ENCODE measurements at regions not wholly inside any gene's neighbourhood (a gene's known extent, or its start where the extent isn't known, plus 50 kb on each side); places are given as distances from the start of the nearest gene placed in this dataset.

GRCh38 chr16:5709889-5710288 lies 612.3 kb upstream of the EEF2KMT start:
- no peak for ATAC-seq (ENCODE audit: low FRiP score in 2 of 2)
- 57 to 61% methylated on average over 6 of the region's 6 CpGs for whole genome bisulfite sequencing, 2 donors
- Histone ChIP-seq H3K4me1 (no peaks in the 10 kb centered on the region), H3K27me3 (no peaks in the 10 kb centered on the region), H3K27ac (no peak overlapping the region), H3K36me3 (no peaks in the 10 kb centered on the region), H3K9me3 (peaks cover 0 to 5% (median 0%) of the 10 kb centered on the region in 4 donors), H3K4me3 (no peak overlapping the region)
- no peak for DNase-seq
- no peak for TF ChIP-seq EP300 (IDR thresholded peaks at IDR 0.05)
- TF ChIP-seq POLR2AphosphoS5 (IDR thresholded peaks at IDR 0.05) = no peak
- TF ChIP-seq CTCF (IDR thresholded peaks at IDR 0.05) = no peak
- TF ChIP-seq POLR2A (IDR thresholded peaks at IDR 0.05) = no peak

GRCh38 chr16:5706211-5706610 lies 608.6 kb upstream of the EEF2KMT start:
- no peaks in the 10 kb centered on the region for H3K4me1 ChIP-seq
- WGBS, 2 donors = 66 to 72% methylated on average over 6 of the region's 6 CpGs
- H3K36me3 ChIP-seq = no peaks in the 10 kb centered on the region
- H3K4me3 ChIP-seq = no peak overlapping the region
- DNase-seq (no peak), ATAC-seq (ENCODE audit: low FRiP score in 2 of 2) (no peak)
- no peaks in the 10 kb centered on the region for H3K27me3 ChIP-seq
- H3K9me3 ChIP-seq = peaks cover 0 to 4% (median 0%) of the 10 kb centered on the region in 4 donors
- TF ChIP-seq POLR2A (IDR thresholded peaks at IDR 0.05) (no peak), EP300 (IDR thresholded peaks at IDR 0.05) (no peak), CTCF (IDR thresholded peaks at IDR 0.05) (no peak), POLR2AphosphoS5 (IDR thresholded peaks at IDR 0.05) (no peak)
- H3K27ac ChIP-seq = no peak overlapping the region

- H3K27me3 ChIP-seq = no peaks in the 10 kb centered on the region
- no peaks in the 10 kb centered on the region for H3K36me3 ChIP-seq
- ATAC-seq (ENCODE audit: low FRiP score in 2 of 2) (no peak), DNase-seq (no peak)
- no peak overlapping the region for H3K4me3 ChIP-seq
- H3K27ac ChIP-seq = no peak overlapping the region
- no peaks in the 10 kb centered on the region for H3K9me3 ChIP-seq
- TF ChIP-seq POLR2AphosphoS5 (IDR thresholded peaks at IDR 0.05) = no peak
- TF ChIP-seq CTCF (IDR thresholded peaks at IDR 0.05) = no peak
- TF ChIP-seq EP300 (IDR thresholded peaks at IDR 0.05) = no peak
- no peak for TF ChIP-seq POLR2A (IDR thresholded peaks at IDR 0.05)
- 70% methylated on average over 4 of the region's 4 CpGs for WGBS, 2 donors
- H3K4me1 ChIP-seq = no peaks in the 10 kb centered on the region
These were observed 606.7 kb upstream of the EEF2KMT start for GRCh38 chr16:5704271-5704670.

GRCh38 chr16:5693426-5693825 lies 595.8 kb upstream of the EEF2KMT start:
- TF ChIP-seq POLR2A (IDR thresholded peaks at IDR 0.05) = no peak
- no peak for TF ChIP-seq CTCF (IDR thresholded peaks at IDR 0.05)
- no peak for TF ChIP-seq EP300 (IDR thresholded peaks at IDR 0.05)
- no peak for TF ChIP-seq POLR2AphosphoS5 (IDR thresholded peaks at IDR 0.05)
- Histone ChIP-seq H3K4me3 (no peak overlapping the region), H3K27me3 (no peaks in the 10 kb centered on the region), H3K9me3 (no peaks in the 10 kb centered on the region), H3K27ac (no peak overlapping the region), H3K4me1 (no peaks in the 10 kb centered on the region), H3K36me3 (no peaks in the 10 kb centered on the region)
- ATAC-seq (ENCODE audit: low FRiP score in 2 of 2) (no peak), DNase-seq (no peak)
- WGBS, 2 donors = 72 to 82% methylated on average over 3 of the region's 3 CpGs

- no peak for ATAC-seq (ENCODE audit: low FRiP score in 2 of 2)
- H3K4me3 ChIP-seq = no peak overlapping the region
These were observed 584.4 kb upstream of the EEF2KMT start for GRCh38 chr16:5681966-5682365.

More at GRCh38 chr16:5681966-5682365, 584.4 kb upstream of the EEF2KMT start:
- DNase-seq = no peak
- 93 to 94% methylated on average over 3 of the region's 3 CpGs for WGBS, 2 donors
- Histone ChIP-seq H3K9me3 (no peaks in the 10 kb centered on the region), H3K36me3 (no peaks in the 10 kb centered on the region), H3K4me1 (no peaks in the 10 kb centered on the region), H3K27me3 (no peaks in the 10 kb centered on the region), H3K27ac (no peak overlapping the region)
- TF ChIP-seq POLR2AphosphoS5 (IDR thresholded peaks at IDR 0.05) (no peak), CTCF (IDR thresholded peaks at IDR 0.05) (no peak), POLR2A (IDR thresholded peaks at IDR 0.05) (no peak), EP300 (IDR thresholded peaks at IDR 0.05) (no peak)
